Naive B cell (primary cell): ENCODE measurements at regions not wholly inside any gene's neighbourhood (a gene's known extent, or its start where the extent isn't known, plus 50 kb on each side); places are given as distances from the start of the nearest gene placed in this dataset.

ENCODE experiments used
- ATAC-seq, 2 donors: fragments of 150-1000 bp; cut with Tn5 transposase; 2 replicates each; pipeline ENCODE4 v1.10.0; 2021; ENCODE audit warnings: low read depth in 2 of 2, mild to moderate bottlenecking in 2 of 2, moderate library complexity in 2 of 2
- DNase-seq: peaks from one replicate; pipeline ENCODE4 v3.0.0; 2022
- H3K27ac Mint-ChIP-seq, 6 donors: one replicate each; pipeline ENCODE4 v1.8.0; 2020 to 2022; ENCODE audit warnings: mild to moderate bottlenecking in 6 of 6, mixed read lengths in 6 of 6, moderate library complexity in 5 of 6, inconsistent platforms in 2 of 6
- H3K27me3 Mint-ChIP-seq, 3 donors: one replicate each; pipeline ENCODE4 v1.8.0; 2021 to 2022; ENCODE audit warnings: mixed read lengths in 3 of 3, mild to moderate bottlenecking in 1 of 3
- H3K36me3 Mint-ChIP-seq, 2 donors: one replicate each; pipeline ENCODE4 v1.8.0; 2020 to 2022; ENCODE audit warnings: mixed read lengths in 2 of 2, inconsistent platforms in 1 of 2, mild to moderate bottlenecking in 1 of 2
- H3K4me1 Mint-ChIP-seq, 3 donors: one replicate each; pipeline ENCODE4 v1.8.0; 2020 to 2022; ENCODE audit warnings: mixed read lengths in 3 of 3, inconsistent platforms in 1 of 3, mild to moderate bottlenecking in 1 of 3, moderate library complexity in 1 of 3
- H3K4me3 Mint-ChIP-seq, 8 donors: one replicate each; pipeline ENCODE4 v1.8.0; 2020 to 2022; ENCODE audit warnings: mild to moderate bottlenecking in 8 of 8, mixed read lengths in 8 of 8, moderate library complexity in 8 of 8, inconsistent platforms in 2 of 8
- H3K9me3 Mint-ChIP-seq, 7 donors: one replicate each; pipeline ENCODE4 v1.8.0; 2020 to 2022; ENCODE audit warnings: mixed read lengths in 7 of 7, mild to moderate bottlenecking in 5 of 7, inconsistent platforms in 2 of 7, moderate library complexity in 1 of 7

DNA sequence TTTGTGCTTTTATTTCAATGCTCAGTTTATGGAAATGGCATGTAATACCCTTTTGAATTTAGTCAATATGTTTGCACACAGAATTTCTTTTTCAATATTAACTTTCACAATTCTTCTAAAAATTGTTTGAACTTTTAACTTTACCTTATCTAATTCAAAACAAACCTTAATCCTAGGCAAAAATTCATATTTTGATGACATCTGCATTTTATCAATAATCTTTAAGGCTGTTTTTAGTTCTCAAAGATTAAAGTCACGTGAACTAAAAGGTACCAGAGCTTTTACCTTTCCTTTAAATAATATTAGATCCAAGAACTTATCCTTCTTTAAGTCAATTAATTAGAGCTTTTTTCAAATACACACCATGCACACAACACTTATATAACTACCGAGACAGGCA is 218.9 kb upstream of the NCAM2 start:
- Mint-ChIP-seq H3K4me3 (no peak overlapping the region), H3K9me3 (peaks cover 5 to 17% (median 8%) of the 10 kb centered on the region in 7 donors), H3K27ac (no peak overlapping the region), H3K4me1 (no peaks in the 10 kb centered on the region), H3K36me3 (no peaks in the 10 kb centered on the region), H3K27me3 (no peaks in the 10 kb centered on the region)
- no peak for DNase-seq
- no peak for ATAC-seq

DNA sequence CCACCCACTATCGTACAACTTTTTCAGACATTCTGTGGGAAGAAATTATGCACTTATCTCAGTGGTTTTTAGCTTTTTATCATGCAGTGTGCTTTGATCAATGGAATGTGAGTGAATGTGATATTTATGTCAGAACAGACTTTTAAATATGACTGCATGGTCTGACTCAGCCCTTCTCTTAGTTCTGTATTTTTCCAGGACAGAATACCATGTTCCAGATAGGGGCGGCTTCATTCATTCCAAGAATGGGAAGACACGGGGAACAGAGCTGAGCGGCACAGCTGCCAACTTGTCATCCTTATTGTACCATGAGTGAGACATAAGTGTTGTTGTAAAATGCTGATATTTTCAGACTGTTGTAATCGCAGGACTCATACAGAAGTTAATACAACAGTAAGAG is 214.6 kb upstream of the NCAM2 start:
- no peak for ATAC-seq
- H3K4me3 Mint-ChIP-seq, result no peak overlapping the region
- peaks cover 5 to 24% (median 11%) of the 10 kb centered on the region in 7 donors for H3K9me3 Mint-ChIP-seq
- no peaks in the 10 kb centered on the region for H3K36me3 Mint-ChIP-seq
- H3K27me3 Mint-ChIP-seq, result no peaks in the 10 kb centered on the region
- no peak overlapping the region for H3K27ac Mint-ChIP-seq
- no peak for DNase-seq
- H3K4me1 Mint-ChIP-seq, result no peaks in the 10 kb centered on the region

DNA sequence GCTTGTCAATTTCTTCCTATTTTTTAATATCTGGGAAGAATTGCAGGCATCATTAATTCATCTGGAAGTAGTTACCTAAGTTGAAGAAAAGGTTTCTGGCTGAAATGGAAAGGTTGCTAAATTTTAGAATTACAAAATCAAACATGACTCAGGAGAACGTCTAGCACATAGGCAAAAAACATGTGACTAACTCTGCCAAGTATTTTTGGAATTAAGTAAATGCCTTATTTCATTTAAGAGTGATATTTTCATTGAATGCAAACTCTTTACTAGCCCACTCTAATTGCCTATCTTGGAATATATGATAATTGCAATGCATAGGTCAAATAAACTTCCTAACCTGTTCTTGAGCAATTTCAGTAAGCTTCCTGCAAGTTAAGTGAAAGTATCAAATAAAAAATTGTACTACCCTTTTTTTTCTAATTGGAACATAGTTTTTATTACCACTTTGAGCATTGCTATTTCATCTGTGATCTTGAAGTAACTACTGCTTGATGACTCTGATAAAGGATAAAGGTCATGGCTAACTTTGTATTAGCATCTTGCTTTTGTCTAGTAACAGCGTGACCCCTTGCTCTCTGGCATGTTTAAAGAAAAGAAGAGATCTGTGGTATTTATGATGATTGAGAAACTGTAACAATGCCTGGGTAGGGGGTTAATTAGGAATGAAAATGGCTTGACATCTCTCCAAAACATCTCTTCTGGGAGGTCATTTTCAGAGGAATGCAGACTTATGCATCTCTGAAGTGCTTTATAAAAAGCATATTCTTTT is 208.3 kb upstream of the NCAM2 start:
- H3K27me3 Mint-ChIP-seq, result no peaks in the 10 kb centered on the region
- DNase-seq (no peak), ATAC-seq (no peak)
- H3K9me3 Mint-ChIP-seq, result peaks cover 0 to 13% (median 2%) of the 10 kb centered on the region in 7 donors
- no peak overlapping the region for H3K4me3 Mint-ChIP-seq
- H3K4me1 Mint-ChIP-seq, result no peaks in the 10 kb centered on the region
- no peaks in the 10 kb centered on the region for H3K36me3 Mint-ChIP-seq
- no peak overlapping the region for H3K27ac Mint-ChIP-seq

DNA sequence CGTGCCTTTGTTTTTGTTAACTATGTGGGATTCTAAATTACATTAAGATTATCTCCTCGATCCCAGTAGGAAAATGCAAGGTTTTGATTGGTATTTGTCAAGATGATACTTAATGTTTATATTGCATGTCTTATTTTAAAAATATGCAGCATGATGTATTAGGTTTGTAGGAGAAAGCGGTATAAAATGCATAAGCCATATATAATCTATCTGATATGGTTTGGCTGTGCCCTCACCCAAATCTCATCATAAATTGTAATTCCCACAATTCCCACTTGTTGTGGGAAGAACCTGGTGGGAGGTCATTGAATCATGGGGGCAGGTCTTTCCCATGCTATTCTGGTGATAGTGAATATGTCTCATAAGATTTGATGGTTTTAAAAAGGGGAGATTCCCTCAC is 198.1 kb upstream of the NCAM2 start:
- no peaks in the 10 kb centered on the region for H3K27me3 Mint-ChIP-seq
- H3K4me1 Mint-ChIP-seq, result no peaks in the 10 kb centered on the region
- no peak overlapping the region for H3K4me3 Mint-ChIP-seq
- DNase-seq (no peak), ATAC-seq (no peak)
- H3K27ac Mint-ChIP-seq, result no peak overlapping the region
- no peaks in the 10 kb centered on the region for H3K36me3 Mint-ChIP-seq
- H3K9me3 Mint-ChIP-seq, result peaks cover 0 to 6% (median 0%) of the 10 kb centered on the region in 7 donors

DNA sequence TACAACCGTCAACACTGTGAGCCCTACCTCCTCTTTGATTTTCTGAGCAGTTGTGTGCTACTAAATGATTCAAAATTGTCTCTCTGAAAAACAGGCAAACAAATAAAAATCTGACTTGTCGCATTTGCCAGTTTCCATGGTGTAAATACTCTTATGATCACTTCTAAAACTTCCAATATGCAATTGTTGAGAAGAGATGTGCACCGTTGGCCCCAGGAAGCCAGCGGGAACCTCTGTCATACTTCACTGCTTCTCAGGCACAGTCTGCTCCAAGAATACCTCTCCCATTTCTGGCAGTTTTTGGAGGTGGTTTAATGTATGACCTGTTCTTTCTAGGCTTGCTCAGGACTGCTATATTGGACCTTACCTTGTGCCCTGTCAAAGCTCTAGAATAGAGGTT is 196.0 kb upstream of the NCAM2 start:
- Mint-ChIP-seq H3K27ac (no peak overlapping the region), H3K36me3 (no peaks in the 10 kb centered on the region), H3K4me1 (no peaks in the 10 kb centered on the region), H3K9me3 (peaks cover 0 to 6% (median 0%) of the 10 kb centered on the region in 7 donors), H3K27me3 (no peaks in the 10 kb centered on the region), H3K4me3 (no peak overlapping the region)
- DNase-seq (no peak), ATAC-seq (no peak)

DNA sequence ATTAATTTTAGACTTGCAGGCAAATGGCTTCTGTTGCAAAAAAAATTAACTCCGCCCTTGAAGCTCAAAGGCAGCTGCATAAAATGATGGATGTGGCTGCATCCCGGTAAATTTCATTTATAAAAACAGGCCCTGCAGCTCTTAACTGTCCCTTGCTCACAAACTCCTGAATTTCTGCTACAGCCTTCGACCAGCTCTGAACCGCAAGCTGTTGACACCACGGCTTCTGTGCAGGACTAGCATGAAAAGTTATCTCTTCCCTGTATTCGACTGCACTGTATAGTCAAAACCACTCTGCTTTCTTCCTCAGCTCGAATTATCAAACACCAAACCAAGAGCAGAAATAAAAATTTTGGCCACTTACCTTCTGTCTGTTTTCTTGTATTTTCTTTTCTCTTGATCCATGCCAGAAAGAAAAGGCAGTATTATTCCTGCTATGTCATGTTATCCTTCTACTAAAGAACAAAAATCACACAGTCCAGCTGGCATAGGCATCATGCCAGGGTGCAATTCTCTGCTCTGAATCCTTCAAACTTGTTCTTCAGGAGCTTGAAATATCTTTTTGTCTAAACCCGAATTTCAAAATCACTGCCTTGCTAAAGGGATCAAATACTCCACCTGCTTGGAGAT is 195.5 kb upstream of the NCAM2 start:
- no peaks in the 10 kb centered on the region for H3K27me3 Mint-ChIP-seq
- H3K4me1 Mint-ChIP-seq, result no peaks in the 10 kb centered on the region
- no peak overlapping the region for H3K4me3 Mint-ChIP-seq

DNA sequence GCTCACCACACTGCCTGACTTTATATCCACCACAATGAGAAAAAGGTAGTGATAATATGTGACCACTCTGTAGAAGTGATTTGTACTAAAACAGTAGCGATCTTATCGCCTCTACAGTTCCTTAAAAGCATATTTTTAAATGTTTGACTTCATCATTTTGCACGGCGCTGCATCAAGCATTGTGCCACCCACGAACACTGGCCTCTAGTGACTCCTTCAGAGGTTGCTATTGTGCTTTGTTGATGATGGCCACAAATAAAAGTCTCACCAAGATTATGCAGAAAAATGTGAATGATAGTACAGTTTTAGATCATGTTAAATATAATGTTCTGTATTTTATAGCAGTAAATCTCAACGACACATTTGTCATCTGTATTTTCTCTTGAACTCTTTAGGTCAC is 186.5 kb upstream of the NCAM2 start:
- Mint-ChIP-seq H3K36me3 (no peaks in the 10 kb centered on the region), H3K4me3 (no peak overlapping the region), H3K27me3 (no peaks in the 10 kb centered on the region), H3K4me1 (no peaks in the 10 kb centered on the region), H3K9me3 (peaks cover 0 to 8% (median 4%) of the 10 kb centered on the region in 7 donors), H3K27ac (no peak overlapping the region)
- no peak for DNase-seq
- ATAC-seq, result no peak

More for the DNA sequence above, 195.5 kb upstream of the NCAM2 start:
- Mint-ChIP-seq H3K27ac (peak overlapping the region in 1 of 6 donors; percentile 54), H3K9me3 (peaks cover 0 to 6% (median 1%) of the 10 kb centered on the region in 7 donors), H3K36me3 (no peaks in the 10 kb centered on the region)
- ATAC-seq, result no peak
- DNase-seq, result no peak

DNA sequence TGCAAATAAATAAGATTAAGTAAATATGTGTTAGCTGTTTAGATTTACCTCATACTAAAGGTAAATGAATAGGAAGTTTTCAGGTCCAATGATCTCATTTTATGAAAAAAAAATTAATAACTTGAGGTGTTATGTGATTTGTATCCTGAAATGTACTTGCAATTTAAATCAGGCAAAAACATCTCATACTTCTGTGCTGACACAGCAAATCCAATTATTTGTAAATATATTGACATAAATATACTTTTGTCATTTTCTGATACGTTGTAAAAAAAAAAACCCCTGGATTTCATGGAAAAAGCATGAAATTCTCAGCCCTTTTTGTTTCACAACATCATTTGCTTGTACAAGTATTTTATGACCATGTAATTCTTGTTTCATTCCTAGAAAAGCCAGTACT is 184.1 kb upstream of the NCAM2 start:
- Mint-ChIP-seq H3K27me3 (no peaks in the 10 kb centered on the region), H3K4me3 (no peak overlapping the region), H3K4me1 (no peaks in the 10 kb centered on the region), H3K9me3 (peaks cover 0 to 11% (median 0%) of the 10 kb centered on the region in 7 donors), H3K36me3 (no peaks in the 10 kb centered on the region), H3K27ac (no peak overlapping the region)
- no peak for DNase-seq
- no peak for ATAC-seq

DNA sequence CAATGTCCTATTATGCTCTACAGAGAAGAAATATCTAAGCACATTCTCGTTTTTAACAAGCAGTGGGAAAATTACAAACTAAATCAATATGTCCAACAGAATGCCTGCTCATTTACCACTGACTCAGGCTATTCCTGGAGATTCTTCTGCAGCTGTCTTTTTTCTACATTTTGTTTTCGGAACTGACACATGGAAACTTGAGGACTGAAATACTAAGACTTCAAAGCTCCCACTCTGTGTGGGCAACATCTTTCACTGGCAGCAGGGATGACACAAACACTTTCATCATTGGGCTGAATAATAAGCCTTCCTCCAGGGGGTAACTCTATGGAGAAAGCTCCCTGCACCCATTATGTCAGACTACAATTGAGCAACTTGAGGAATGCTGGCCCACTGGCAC is 175.5 kb upstream of the NCAM2 start:
- no peak overlapping the region for H3K27ac Mint-ChIP-seq
- no peaks in the 10 kb centered on the region for H3K27me3 Mint-ChIP-seq
- H3K9me3 Mint-ChIP-seq, result peaks cover 0 to 12% (median 2%) of the 10 kb centered on the region in 7 donors
- ATAC-seq, result no peak
- no peak for DNase-seq
- H3K36me3 Mint-ChIP-seq, result no peaks in the 10 kb centered on the region
- H3K4me3 Mint-ChIP-seq, result no peak overlapping the region
- no peaks in the 10 kb centered on the region for H3K4me1 Mint-ChIP-seq

DNA sequence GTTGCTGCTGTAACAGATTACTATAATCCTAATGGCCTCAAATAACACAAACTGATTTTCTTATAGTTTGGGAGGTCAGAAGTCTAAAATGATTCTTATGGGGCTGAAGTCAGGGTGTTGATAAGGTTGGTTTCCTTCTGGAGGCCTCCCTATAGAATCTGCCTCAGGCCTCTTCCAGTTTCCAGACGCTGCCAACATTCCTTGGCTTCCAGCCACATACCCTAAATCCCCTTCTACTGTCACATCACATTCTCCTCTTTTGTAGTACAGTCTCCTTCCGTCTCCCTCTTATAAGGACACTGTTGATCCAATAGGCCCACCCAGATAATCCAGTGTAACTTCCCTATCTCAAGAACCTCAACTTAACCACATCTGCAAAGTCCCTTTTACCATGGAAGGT is 145.3 kb upstream of the NCAM2 start:
- Mint-ChIP-seq H3K27me3 (no peaks in the 10 kb centered on the region), H3K27ac (no peak overlapping the region), H3K9me3 (peaks cover 0 to 10% (median 0%) of the 10 kb centered on the region in 7 donors), H3K4me1 (no peaks in the 10 kb centered on the region), H3K36me3 (no peaks in the 10 kb centered on the region), H3K4me3 (no peak overlapping the region)
- ATAC-seq, result no peak
- no peak for DNase-seq

DNA sequence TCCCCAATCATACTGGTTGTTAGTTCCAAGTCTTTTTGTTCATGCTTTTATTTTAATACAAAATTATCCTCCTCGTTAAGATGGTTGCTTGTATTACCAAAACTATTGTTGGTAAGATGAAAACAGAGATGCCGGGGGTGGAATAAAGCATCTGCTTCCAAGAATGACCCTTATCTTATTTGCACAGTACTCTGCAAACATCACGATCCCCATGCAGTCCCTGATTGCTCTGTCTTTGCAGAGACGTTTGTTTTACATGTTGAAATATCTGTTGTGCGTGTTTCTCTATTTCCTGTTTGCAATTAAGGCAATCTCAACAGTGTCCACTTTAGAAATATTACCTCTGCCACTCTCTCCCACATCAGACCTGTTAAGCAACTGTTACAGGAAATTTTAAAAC is 141.3 kb upstream of the NCAM2 start:
- H3K27me3 Mint-ChIP-seq, result no peaks in the 10 kb centered on the region
- H3K27ac Mint-ChIP-seq, result no peak overlapping the region
- no peaks in the 10 kb centered on the region for H3K36me3 Mint-ChIP-seq
- DNase-seq, result no peak
- ATAC-seq, result no peak
- no peak overlapping the region for H3K4me3 Mint-ChIP-seq
- H3K9me3 Mint-ChIP-seq, result peaks cover 0 to 14% (median 4%) of the 10 kb centered on the region in 7 donors
- H3K4me1 Mint-ChIP-seq, result no peaks in the 10 kb centered on the region

DNA sequence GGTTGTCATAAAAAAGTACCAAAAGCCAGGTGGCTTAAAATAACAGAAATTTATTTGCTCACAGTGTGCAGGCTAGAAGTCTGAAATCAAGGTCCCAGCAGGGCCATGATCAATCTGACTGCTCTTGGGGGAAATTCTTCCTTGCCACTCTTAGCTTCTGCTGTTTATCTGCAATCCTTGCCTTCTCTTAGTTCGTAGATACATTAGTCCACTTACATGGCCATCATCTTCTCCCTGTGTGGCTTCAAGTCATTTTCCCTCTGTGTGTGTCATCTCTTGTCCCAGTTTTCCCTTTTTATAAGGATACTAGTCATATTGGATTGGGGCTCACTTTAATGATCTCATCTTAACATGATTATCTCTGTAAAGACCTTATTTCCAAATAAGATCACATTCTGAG is 124.0 kb upstream of the NCAM2 start:
- ATAC-seq (no peak), DNase-seq (no peak)
- Mint-ChIP-seq H3K27ac (no peak overlapping the region), H3K4me1 (no peaks in the 10 kb centered on the region), H3K4me3 (no peak overlapping the region), H3K36me3 (no peaks in the 10 kb centered on the region), H3K27me3 (no peaks in the 10 kb centered on the region), H3K9me3 (peaks cover 0 to 5% (median 0%) of the 10 kb centered on the region in 7 donors)

DNA sequence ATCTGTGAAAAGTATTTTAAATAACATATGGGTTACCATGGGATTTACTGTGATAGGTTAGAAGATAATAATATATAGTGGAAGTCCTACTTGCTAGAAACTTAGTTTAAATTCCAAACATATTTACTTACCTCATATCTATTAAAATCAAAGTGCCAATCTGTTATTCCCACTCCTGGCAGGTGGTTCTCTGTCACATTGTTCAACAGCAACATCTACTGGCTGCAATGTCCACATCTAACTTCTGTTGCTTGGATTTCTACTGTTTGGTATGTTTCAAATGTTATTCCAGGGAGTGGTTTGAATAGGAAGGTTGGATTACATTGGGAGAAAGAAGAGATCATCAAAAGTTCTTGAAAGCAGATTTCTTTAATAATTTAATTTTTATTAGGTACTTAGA is 122.5 kb upstream of the NCAM2 start:
- Mint-ChIP-seq H3K4me1 (no peaks in the 10 kb centered on the region), H3K36me3 (no peaks in the 10 kb centered on the region), H3K4me3 (no peak overlapping the region), H3K27ac (no peak overlapping the region), H3K9me3 (no peaks in the 10 kb centered on the region), H3K27me3 (no peaks in the 10 kb centered on the region)
- ATAC-seq, result no peak
- DNase-seq, result no peak

DNA sequence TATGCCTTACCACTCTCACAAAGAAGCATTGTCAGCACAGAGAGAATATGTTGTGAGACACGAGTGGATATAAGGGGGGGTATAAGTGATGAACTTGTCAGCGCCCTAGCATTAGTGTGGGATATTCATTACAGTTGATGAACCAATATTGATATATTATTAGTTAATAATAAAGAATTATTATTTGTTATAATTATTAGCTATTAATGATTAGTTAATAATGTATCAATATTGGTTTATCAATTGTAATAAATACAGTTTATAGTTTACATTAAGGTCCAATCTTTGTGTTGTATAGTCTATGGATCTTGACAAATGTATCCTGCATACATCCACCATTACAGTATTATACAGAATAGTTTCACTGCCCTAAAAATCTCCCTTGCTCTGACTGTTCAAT is 120.2 kb upstream of the NCAM2 start:
- Mint-ChIP-seq H3K27ac (no peak overlapping the region), H3K36me3 (no peaks in the 10 kb centered on the region), H3K4me1 (no peaks in the 10 kb centered on the region), H3K27me3 (no peaks in the 10 kb centered on the region), H3K4me3 (no peak overlapping the region), H3K9me3 (no peaks in the 10 kb centered on the region)
- DNase-seq, result no peak
- no peak for ATAC-seq
